ENCODE measurements at regions not wholly inside any gene's neighbourhood (a gene's known extent, or its start where the extent isn't known, plus 50 kb on each side); places are given as distances from the start of the nearest gene placed in this dataset.

GRCh38 chr10:90180886-90181691, 479.7 kb downstream of the KIF20B start:
- intact Hi-C loops (cut with micrococcal nuclease; ENCODE audit: unreplicated experiment), result no loop called here
- CTCF ChIA-PET, result no interaction called here
- no peaks in the 10 kb centered on the region for H3K27me3 ChIP-seq (ENCODE audit: control insufficient read depth, insufficient read depth, low read length)
- H3K4me1 ChIP-seq (ENCODE audit: control insufficient read depth, insufficient read depth, low read length), result no peaks in the 10 kb centered on the region
- in situ Hi-C loops (cut with HindIII; ENCODE audit: low pct_unique_long_range_greater_than_20kb, low sequenced_read_pairs), result no loop called here
- TF ChIP-seq, protein P1, sequence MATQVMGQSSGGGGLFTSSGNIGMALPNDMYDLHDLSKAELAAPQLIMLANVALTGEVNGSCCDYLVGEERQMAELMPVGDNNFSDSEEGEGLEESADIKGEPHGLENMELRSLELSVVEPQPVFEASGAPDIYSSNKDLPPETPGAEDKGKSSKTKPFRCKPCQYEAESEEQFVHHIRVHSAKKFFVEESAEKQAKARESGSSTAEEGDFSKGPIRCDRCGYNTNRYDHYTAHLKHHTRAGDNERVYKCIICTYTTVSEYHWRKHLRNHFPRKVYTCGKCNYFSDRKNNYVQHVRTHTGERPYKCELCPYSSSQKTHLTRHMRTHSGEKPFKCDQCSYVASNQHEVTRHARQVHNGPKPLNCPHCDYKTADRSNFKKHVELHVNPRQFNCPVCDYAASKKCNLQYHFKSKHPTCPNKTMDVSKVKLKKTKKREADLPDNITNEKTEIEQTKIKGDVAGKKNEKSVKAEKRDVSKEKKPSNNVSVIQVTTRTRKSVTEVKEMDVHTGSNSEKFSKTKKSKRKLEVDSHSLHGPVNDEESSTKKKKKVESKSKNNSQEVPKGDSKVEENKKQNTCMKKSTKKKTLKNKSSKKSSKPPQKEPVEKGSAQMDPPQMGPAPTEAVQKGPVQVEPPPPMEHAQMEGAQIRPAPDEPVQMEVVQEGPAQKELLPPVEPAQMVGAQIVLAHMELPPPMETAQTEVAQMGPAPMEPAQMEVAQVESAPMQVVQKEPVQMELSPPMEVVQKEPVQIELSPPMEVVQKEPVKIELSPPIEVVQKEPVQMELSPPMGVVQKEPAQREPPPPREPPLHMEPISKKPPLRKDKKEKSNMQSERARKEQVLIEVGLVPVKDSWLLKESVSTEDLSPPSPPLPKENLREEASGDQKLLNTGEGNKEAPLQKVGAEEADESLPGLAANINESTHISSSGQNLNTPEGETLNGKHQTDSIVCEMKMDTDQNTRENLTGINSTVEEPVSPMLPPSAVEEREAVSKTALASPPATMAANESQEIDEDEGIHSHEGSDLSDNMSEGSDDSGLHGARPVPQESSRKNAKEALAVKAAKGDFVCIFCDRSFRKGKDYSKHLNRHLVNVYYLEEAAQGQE (IDR thresholded peaks at IDR 0.05; ENCODE audit: insufficient read depth in 1 of 2, low read depth in 2 of 2, low read length in 1 of 2), result no peak
- TF ChIP-seq SIN3A (IDR thresholded peaks at IDR 0.05; ENCODE audit: borderline replicate concordance, insufficient read depth, low read depth, low read length) (no peak), TCF7L2 (IDR thresholded peaks at IDR 0.05; ENCODE audit: low read depth, low read length) (no peak), POLR2AphosphoS5 (IDR thresholded peaks at IDR 0.05; ENCODE audit: low read depth, low read length) (no peak)
- TF ChIP-seq, protein P2, sequence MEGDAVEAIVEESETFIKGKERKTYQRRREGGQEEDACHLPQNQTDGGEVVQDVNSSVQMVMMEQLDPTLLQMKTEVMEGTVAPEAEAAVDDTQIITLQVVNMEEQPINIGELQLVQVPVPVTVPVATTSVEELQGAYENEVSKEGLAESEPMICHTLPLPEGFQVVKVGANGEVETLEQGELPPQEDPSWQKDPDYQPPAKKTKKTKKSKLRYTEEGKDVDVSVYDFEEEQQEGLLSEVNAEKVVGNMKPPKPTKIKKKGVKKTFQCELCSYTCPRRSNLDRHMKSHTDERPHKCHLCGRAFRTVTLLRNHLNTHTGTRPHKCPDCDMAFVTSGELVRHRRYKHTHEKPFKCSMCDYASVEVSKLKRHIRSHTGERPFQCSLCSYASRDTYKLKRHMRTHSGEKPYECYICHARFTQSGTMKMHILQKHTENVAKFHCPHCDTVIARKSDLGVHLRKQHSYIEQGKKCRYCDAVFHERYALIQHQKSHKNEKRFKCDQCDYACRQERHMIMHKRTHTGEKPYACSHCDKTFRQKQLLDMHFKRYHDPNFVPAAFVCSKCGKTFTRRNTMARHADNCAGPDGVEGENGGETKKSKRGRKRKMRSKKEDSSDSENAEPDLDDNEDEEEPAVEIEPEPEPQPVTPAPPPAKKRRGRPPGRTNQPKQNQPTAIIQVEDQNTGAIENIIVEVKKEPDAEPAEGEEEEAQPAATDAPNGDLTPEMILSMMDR (IDR thresholded peaks at IDR 0.05), result no peak
- no peaks in the 10 kb centered on the region for H3K9me3 ChIP-seq (ENCODE audit: control insufficient read depth, insufficient read depth, low read depth, low read length)
- H3K4me3 ChIP-seq (ENCODE audit: low read depth in 2 of 2, low read length in 2 of 2), result no peak overlapping the region
- no TSS peak for BruUV-seq (replicated peaks)
- POLR2A ChIA-PET, result no interaction called here
- H3K36me3 ChIP-seq (ENCODE audit: control insufficient read depth, insufficient read depth, low read length), result no peaks in the 10 kb centered on the region
- H3K27ac ChIP-seq (ENCODE audit: low read length), result no peak overlapping the region
- ATAC-seq (no peak), DNase-seq (ENCODE audit: low read depth, low spot score) (no peak)

GRCh38 chr10:90192825-90193224, 491.4 kb downstream of the KIF20B start:
- ATAC-seq, result no peak
- intact Hi-C loops (cut with micrococcal nuclease; ENCODE audit: unreplicated experiment), result no loop called here
- no TSS peak for BruUV-seq (replicated peaks)
- POLR2A ChIA-PET, result no interaction called here
- Histone ChIP-seq H3K9me3 (ENCODE audit: control insufficient read depth, insufficient read depth, low read depth, low read length) (no peaks in the 10 kb centered on the region), H3K36me3 (ENCODE audit: control insufficient read depth, insufficient read depth, low read length) (no peaks in the 10 kb centered on the region), H3K27me3 (ENCODE audit: control insufficient read depth, insufficient read depth, low read length) (no peaks in the 10 kb centered on the region), H3K27ac (ENCODE audit: low read length) (no peak overlapping the region), H3K4me3 (ENCODE audit: low read depth in 2 of 2, low read length in 2 of 2) (no peak overlapping the region), H3K4me1 (ENCODE audit: control insufficient read depth, insufficient read depth, low read length) (no peaks in the 10 kb centered on the region)
- no peak for DNase-seq (ENCODE audit: low read depth, low spot score)
- in situ Hi-C loops (cut with HindIII; ENCODE audit: low pct_unique_long_range_greater_than_20kb, low sequenced_read_pairs), result no loop called here
- CTCF ChIA-PET, result no interaction called here
- TF ChIP-seq POLR2AphosphoS5 (IDR thresholded peaks at IDR 0.05; ENCODE audit: low read depth, low read length) (no peak), SIN3A (IDR thresholded peaks at IDR 0.05; ENCODE audit: borderline replicate concordance, insufficient read depth, low read depth, low read length) (no peak), TCF7L2 (IDR thresholded peaks at IDR 0.05; ENCODE audit: low read depth, low read length) (no peak)
- TF ChIP-seq, protein P2 (IDR thresholded peaks at IDR 0.05), result no peak
- TF ChIP-seq, protein P1 (IDR thresholded peaks at IDR 0.05; ENCODE audit: insufficient read depth in 1 of 2, low read depth in 2 of 2, low read length in 1 of 2), result no peak

Data from Panc1 (cell line).